ELR (cell line): ENCODE measurements at regions not wholly inside any gene's neighbourhood (a gene's known extent, or its start where the extent isn't known, plus 50 kb on each side); places are given as distances from the start of the nearest gene placed in this dataset.
"Not testable (repeated sequence)": the region's sequence is repeated elsewhere in the genome, so short reads cannot be mapped to it uniquely, and the experiment has no call there.

Source experiments
- DNase-seq: peaks from one replicate; pipeline ENCODE4 v3.0.0-alpha.2; 2015; ENCODE audit warnings: low read depth

DNA sequence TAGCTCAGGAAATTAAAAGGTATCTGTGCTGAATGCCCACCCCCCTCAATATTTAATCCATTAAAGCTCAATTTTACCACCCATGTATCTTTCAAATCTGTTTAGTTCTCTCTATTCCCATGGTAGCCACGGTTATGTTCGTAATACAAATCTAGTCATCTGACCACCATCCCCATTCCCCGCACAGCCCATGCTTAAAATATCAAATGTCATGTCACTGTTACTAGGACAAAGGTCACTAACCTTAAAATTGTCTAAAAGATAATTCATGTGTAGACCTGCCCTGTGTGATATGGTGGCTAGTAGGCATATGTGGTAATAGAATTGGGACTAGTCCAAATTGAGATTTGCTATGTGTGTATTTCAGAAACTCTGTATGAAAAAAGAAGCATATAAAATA lies 728.5 kb upstream of the B3GALT2 start:
- DNase-seq: no peak

DNA sequence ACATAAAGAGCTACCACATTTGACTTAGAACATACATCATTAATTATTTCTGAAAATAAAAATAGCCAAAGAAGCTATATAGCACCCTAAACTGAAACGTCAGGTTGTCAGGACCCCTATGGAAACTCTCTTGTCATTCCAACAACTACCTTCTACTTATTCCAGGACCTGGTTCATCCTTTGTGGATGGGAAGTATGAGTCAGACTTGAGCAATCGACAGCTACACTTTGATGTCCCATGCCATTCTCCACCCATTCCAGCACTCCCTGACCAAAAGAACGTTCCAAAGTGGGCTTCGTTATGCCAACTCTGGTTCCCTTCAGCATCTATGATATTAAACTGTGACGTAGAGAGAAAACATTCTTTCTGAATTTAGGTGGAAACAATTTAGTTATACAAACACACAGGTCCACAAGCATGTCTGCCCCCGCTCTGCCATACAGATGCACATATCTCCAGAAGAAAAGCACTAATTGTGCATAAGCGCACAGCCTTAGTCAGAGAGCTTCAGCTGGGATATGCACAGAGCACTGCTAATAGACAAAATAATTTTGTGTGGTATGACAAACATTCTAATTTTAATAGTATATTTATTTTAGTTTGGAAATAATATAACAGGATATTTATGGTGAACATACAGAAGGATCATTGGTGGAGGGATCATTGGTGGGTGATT lies 723.1 kb upstream of the B3GALT2 start:
- no peak for DNase-seq

DNA sequence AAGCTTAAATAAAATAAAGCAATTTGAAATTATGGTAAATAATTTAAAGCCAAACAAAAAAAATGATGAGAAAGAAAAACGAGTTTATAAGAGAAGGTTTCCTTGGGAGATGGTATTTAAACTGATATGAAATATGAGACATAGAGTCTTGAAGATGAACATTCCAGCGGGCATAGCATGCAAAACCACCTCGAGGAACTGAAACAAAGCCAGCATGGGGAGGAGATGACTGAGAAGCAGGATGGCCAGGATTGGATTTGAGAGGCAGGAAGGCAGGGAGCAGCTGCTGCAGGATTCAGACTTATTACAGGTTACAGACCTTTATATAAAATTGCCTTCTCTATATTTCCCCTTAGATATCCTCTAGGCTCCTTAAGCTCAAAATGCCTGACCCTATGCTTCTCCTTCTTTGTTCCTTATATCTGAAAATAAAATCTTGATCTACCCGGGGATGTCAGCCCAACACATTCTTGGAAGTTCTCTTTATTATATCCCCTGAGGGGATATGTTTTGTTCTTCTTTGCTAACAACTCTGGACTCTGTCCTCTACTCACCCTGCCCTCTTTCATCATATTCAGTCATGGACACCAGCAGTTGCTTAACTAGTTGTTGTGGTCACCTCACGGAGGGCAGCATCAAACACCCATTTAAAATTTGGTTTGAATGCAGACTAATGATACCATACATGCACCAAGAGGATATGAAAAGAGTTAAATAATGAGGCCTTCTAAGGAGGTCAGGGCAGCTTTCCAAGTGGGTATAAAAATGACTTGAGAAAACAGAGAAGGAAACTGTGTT lies 719.1 kb upstream of the B3GALT2 start:
- DNase-seq: peak; percentile 48

DNA sequence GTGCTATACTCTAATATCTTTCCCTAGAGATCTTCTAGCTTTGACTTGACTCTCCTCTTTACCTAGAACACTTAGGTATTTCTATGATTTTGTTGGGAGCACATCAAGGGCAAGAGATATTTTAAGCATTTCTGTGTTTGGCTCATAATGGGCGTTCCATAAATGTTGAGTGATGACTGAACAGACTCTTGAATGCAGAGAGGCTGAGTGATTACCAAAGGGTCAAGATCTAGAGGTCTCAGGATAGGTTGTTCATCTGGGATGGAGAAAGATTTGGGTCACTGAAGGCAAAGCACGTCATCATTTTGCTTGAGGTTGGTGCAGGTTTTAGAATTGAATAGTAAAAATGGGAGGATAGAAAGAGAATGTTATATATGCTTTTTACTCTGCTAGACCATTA lies 705.4 kb upstream of the B3GALT2 start:
- no peak for DNase-seq

DNA sequence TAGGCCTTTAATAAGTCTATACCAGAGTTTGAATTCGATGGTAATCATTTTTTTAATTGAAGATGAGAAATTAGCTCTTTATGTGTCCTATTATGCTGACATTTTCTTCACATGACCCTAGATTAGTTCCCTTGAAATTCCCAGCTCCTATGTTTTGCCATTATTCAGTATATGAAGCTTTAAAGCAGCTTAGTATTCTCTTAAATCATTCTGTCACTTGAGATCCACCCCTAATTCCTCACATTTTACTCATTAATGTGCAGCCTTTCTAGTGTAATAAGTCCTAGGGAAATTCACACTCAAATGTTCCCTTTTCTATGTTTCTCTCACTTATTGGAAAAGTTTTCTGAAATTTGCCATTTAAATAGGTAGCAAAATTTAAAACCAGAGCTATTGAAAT lies 704.5 kb upstream of the B3GALT2 start:
- DNase-seq: no peak

DNA sequence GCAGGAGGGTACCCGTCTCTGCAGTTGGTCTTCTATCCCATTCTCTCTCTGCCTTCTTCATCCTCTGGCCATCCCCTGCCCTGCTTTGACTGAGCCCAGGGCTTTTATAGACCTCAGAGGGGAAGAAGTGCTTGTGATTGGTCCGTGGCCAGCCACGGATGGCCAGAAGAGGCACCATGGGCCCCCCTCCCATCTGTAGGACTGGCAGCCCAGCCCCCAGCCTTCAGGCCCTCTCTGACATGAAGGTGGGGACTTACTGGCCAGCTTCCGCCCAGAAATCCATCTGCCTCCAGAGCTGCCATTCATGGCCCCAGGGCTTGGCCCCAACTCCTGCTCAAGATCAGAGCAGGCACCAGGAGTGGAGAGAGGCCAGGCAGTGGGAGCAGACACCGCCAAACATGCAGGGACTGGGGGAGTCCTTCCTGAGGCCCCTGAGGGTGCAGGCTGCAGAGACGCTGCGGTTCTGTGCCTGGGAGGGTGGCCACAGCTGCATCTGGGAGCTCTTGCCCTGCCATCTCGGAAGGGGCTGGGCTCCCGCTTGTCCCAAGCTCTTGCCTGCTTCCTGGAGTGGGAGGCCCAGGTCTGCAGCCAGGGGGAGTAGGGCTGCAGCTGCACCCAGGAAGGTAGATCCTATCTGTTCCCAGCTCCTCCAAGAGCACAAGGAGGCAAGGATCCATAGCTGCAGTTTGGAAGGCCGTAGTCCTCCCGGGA lies 698.6 kb upstream of the B3GALT2 start:
- DNase-seq: no peak

DNA sequence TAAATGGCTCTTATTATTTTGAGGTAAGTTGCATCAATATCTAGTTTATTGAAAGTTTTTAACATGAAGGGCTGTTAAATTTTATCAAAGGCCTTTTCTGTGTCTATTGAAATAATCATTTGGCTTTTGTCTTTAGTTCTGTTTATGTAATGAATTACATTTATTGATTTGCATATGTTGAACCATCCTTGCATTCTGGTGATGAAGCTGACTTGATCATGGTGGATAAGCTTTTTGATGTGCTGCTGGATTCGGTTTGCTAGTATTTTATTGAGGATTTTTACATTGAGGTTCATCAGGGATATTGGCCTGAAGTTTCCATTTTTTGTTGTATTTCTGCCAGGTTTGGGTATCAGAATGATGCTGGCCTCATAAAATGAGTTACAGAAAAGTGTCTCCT lies 691.5 kb upstream of the B3GALT2 start:
- DNase-seq: not testable (repeated sequence)

DNA sequence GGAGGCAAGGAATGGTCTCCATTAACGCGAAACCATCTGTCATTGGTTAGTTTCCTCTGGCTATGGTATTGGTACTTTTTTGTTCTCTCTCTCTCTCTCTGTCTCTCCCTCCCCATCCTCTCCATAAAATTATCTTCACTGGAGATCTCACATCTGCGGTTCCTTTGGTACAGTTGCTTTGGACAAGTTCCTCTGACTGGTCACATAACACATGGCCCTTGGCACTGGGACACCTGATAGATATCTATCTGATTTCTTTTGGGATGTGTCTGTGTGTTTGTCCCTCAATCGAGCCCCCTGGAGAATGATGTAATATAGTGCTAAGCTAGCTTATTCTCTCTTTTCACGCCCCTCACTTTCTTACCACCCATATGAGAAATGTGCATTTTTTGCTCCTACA lies 682.0 kb upstream of the B3GALT2 start:
- no peak for DNase-seq

DNA sequence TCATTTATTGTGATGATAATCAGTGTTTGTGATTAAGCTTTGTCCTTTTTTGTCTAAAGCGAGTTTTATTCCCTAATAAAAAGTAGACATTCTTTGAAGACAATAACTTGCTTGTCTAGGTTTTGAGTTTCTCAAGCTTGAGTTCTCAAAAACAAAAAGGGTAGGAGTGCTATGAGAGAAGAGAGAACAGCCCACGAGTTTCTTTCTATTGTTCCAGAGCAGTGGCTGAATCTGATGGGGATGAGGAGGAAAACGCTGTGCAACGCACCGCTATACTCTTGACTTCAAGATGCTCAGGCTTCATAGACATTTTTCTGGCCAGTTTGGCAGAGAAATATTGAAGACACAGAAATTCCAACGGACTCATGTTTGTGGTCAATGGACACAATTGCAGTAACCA lies 669.8 kb upstream of the B3GALT2 start:
- DNase-seq: no peak

DNA sequence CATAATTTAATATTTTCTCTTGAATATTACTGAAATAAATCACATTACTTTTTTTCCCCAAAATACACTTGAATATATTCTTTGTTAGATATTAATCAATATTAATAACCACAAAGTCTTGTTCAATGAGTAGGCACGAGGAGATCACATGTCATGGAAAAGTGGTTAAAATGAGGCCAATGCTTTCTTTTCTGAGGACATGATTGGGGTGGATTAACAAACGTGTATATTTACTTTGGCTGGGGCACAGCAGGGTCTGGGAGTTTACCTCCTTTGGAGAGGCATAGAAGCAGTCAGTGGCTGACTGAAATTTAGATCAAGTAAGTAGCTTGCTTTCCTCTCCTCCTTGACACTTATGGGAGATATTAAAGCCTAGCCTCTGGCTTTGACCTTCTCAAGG lies 664.3 kb upstream of the B3GALT2 start:
- DNase-seq: no peak

DNA sequence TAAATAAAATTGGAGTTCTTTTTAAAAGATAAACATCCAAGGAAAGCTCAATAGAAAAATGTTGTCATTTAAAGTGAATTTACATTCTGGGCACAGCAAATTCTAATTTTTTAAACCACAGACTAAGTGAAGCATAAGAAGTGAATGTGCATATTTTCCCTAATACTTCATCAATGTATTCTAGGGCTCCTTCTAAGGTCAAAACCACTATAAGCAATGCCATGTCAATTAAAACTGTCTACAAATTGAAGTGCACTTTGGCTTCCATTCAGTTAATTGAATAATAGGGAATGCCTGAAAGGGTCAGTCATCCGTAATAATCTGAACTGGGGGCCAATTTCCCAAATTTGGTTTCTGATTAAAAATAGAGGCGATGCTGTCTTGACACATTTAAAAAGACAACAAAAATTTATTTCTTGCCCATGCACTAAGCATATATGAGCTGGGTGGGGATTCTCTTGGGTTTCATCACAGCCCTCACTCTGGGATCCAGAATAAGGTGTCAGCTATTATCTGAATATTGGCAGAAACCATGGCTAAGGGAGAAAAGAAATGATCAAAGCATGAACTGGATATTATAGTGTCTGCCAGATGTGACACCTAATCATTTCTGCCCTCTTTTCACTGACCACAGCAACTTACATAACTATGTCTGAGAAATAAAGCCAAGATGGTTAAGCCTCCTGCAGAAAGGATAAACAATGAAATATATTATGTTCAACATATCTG lies 660.6 kb upstream of the B3GALT2 start:
- DNase-seq: no peak

DNA sequence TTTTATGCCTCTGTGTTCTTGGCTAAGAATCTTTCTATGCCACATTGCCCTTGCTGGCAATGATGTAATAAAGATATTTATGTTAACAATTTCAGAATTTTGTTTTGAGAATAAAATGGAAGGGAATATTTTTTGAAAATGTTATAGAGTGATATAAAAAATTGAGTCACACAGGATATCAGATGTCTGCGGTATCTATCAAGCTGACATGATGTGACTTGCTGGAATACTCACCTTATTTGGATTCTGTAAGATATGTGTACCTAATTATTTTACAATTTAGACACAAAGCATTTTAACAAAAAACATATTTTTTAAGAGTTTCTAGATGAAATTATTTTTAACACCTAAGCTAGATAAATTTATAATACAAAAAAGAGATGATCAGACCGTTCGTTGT lies 660.0 kb upstream of the B3GALT2 start:
- no peak for DNase-seq

DNA sequence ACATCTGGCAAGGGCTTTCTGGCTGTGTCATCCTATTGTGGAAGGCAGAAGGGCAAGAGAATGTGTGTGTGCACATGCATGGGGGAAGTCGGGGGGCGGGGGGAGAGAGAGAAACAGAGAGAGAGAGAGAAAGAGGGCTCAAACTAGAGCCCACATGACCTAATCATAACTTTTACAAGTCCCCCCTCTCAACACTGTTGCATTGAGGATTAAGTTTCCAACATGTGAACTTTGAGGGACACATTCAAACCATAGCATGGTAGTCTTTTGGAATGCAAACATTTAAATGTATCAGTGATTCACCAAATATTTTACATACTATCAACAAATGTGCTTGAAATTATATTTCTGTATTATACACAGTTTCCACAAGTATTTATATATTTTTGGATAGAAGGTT lies 655.4 kb upstream of the B3GALT2 start:
- DNase-seq: no peak

DNA sequence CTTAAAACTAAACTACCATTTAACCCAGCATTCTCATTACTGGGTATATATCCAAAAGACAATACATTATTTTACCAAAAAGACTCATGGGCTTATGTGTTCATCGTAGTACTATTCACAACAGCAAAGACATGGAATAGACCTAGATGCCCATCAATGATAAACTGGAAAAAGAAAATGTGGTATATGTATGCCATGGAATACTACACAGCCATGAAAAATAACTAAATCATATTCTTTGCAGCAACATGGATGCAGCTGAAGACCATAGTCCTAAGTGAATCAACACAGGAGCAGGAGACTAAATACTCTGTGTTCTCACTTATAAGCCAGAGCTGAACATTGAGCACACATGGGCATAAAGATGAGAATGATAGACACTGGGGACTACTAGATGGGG lies 645.1 kb upstream of the B3GALT2 start:
- no peak for DNase-seq

DNA sequence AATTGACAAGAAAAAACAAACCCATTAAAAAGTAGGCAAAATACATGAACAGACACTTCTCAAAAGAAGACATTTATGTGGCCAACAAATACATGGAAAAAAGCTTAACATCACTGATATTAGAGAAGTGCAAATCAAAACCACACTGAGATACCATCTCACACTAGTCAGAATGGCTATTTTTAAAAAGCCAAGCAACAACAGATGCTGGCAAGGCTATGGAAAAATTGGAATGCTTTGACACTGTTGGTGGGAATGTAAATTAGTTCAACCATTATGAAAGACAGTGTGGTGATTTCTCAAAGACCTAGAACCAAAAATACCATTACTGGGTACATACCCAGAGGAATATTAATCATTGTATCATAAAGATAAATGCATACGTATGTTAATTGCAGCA lies 641.1 kb upstream of the B3GALT2 start:
- DNase-seq: no peak

DNA sequence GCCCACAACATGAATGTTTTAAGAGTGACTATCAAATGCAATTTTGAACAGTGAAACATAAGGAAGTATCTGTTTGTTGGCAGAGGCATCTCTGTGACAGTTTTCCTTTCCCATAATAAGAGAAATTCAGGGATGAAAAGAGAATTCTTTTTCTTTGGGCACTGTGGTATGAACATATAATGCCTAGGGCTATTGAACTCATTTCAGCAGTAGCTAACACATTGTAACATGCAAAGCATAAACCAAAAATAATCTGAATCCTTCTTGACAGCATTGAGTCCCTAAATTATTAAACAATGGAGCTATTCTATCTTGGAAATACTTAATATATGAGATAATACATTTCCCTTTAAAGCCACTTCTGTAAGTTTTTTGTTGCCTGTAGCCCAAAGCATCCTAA lies 633.0 kb upstream of the B3GALT2 start:
- no peak for DNase-seq

DNA sequence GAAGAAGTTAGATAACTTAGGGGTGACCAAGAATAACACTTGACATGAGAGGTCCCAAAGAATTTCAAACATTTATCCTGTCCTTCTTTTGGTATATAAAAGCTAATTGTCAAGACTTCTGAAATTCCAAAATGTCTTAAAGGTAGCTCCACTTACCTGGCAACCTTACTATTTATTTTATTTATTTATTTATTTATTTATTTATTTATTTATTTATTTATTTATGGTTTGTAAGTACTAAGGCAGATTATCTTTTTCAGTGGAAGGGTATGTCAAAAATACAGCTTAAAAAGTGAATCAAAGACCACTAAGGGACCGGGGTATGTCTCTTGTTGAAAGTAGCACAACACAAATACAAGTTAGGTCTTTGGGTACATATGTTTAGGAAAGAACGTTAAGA lies 620.8 kb upstream of the B3GALT2 start:
- no peak for DNase-seq

DNA sequence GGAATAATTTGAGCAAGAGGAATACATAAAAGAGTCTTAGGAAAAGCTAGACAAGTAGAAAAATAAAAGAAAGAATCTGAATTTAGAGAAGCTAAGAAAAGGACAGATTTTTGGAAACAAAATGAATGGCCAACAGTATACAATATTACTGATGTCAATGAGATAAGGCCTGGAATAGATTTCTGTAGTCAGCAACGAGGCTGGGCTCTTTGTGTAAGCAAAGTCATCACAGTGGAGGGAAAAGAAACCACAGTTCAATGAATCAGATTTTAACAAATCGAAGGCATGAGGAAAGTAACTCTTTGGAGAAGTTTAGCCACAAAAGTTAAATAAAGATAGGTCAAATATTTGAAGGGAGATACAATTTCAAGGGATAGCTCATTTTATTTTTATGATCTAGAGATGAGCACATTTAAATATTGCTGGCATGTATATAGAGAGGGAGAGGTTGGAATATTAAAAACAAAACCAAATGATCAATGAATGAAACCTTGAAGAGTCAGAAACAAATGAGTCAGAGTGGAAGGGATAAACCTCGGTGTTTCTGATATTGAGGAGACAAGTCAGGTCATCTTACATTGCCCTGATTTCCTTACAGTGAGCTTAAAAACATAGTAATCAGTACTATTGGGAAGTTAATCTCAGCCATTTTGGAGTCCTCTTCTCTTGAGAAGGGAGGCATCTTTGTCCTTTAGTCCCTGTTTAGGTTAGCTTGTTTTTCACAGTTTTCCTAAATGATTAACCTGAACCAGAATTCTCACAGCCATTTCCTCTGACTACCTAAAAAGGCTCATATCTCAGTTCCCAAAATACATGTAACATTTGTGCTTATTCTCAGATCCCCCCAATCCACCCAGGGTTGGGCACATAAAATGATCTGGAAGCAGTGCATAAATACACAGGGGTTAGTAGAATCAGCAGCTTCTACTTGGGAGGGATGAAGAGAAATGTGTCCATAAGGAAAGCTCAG lies 620.0 kb upstream of the B3GALT2 start:
- DNase-seq: peak; percentile 3

DNA sequence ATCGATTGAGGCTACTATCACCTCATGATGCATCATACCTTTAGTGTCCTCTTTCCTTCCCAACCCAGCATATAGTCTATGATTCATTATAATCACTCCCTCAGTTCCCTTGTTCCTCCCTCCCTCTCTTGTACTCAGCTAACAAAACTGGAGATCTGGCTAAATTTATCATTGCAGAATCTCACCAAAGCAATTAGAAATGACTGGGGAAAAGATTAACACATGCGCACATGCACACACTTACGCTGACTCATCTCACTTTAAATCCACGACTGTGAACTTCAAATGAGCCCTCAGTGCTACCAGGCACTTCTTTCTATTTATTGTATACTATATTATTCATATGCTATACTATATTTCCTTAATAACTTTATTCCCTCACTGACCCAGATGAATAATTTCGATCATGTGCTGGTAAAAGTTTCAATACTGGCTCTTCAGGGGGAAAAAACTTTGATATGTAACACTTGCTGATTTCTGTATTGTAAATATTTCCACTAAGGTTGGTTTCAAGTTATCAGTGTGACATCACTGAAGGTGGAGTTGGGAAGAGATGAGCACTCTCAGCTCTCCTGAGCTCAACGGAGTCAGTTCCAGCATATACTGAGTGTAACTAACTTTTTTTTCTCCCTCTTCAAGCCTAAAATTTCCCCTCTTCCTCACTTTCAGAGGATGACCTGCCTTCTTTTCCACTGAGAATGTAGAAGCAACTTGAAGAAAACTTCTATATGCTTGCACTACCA lies 613.7 kb upstream of the B3GALT2 start:
- DNase-seq: peak; percentile 3

DNA sequence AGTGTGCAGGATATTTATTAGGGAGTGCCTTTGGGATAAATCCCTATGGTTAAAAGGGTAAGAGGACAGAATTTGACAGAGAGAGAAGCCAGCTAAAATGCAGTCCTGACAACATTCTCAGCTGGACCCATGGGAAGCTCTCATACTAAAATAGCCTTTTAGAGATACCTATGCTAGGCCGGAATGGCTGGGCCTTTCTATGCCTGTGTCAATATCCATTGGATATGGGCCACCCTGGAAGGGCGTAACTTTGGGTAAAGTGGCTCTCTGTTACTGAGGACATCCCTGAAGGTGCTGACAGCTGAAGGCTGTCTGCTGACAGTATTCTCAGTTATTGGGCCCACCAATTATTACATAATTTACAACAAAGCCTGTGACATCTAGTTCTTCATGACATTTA lies 613.0 kb upstream of the B3GALT2 start:
- no peak for DNase-seq

DNA sequence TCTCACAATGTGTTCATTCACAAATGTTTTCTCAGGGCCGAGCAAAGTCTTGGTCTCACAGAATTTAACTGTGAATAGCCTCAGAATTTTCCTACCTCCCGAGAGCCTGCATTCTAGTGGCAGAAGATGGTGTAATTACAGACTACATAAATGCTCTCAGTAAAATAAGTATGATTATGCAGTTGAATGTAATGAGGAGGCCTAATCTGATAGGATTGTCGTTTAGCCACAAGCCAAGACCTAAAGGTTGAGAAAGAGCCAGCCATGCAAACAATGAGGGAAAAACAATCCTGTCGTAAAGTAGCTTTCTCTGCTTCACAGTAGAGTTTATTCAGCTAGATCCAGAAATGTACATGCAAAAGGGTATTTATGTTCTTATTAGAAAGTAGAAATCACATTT lies 607.8 kb upstream of the B3GALT2 start:
- peak; percentile 9 for DNase-seq
